PC-9 (cell line): ENCODE measurements at regions not wholly inside any gene's neighbourhood (a gene's known extent, or its start where the extent isn't known, plus 50 kb on each side); places are given as distances from the start of the nearest gene placed in this dataset.

ENCODE experiments used
- CTCF ChIP-seq: fragments of 200-600 bp; sonication (generic); conservative IDR thresholded peaks from 2 replicates; pipeline ENCODE4 v1.6.1; 2017; ENCODE audit warnings: mixed run types, antibody characterized with exemption, mild to moderate bottlenecking, moderate library complexity
- EZH2 ChIP-seq: fragments of 200-600 bp; sonication (generic); IDR thresholded peaks from 2 replicates; pipeline ENCODE4 v1.8.0; 2017; ENCODE audit warnings: antibody characterized with exemption, low read depth

GRCh38 chr15:77723756-77724155 lies 91.0 kb upstream of the LINGO1 start:
- TF ChIP-seq EZH2 (no peak), CTCF (no peak)
